Activated CD4-positive, CD25-positive, alpha-beta regulatory T cell treated with anti-CD3 and anti-CD28 coated beads, Interleukin-2, amount 50 U/mL, for 72 hours (primary cell): ENCODE measurements at regions not wholly inside any gene's neighbourhood (a gene's known extent, or its start where the extent isn't known, plus 50 kb on each side); places are given as distances from the start of the nearest gene placed in this dataset.

Experiments used
- DNase-seq: peaks from one replicate; pipeline ENCODE4 v3.0.0; 2021

DNA sequence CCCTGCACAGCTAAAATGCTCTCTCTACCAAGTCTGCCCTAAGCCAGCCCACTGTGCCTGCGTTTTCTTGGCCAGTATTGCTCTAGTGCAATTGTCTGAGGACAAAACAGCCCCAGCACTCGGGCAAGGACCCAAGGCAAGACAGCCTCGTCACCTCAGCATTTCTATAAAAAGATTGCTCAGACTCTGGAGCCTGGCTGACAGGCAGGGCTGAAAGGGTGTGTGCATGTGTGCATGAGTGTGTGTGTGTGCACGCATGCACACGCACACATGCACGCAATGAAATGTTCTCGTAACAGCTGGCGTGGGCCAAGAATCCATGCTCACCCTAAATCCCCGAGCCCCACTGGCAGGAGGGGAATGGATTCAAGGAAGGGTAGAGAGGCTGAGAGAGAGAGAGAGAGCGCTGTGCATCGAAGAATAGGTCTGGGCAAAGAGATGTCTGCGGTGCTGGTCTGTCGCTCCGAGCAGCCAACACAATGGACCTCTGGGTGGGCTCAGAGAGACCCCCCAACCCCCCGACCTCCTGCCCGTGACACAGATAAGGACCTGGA lies 579.2 kb downstream of the BCOR start:
- DNase-seq, result no peak

DNA sequence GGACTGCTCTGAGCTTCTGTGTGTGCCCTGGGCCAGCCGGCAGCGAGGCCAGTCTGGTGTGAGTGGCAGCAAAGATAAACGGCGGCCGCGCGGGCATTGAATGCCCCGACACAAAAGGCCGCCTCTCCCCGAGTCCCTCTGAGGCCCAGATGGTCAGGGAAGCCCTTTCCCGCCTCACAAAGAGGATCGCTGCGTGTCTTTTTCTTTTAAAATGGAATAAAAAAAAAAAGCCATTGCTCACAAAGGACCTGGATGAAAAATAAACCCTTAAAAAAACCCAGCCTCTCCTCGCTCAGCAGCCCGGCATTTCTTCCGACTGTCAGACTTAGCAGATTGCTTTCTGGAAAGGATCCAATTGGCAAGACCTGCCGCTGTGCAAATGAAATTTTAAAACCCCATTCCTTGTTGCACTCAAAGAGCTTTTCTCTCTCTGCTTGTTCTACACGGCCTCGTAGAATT lies 578.7 kb downstream of the BCOR start:
- no peak for DNase-seq

DNA sequence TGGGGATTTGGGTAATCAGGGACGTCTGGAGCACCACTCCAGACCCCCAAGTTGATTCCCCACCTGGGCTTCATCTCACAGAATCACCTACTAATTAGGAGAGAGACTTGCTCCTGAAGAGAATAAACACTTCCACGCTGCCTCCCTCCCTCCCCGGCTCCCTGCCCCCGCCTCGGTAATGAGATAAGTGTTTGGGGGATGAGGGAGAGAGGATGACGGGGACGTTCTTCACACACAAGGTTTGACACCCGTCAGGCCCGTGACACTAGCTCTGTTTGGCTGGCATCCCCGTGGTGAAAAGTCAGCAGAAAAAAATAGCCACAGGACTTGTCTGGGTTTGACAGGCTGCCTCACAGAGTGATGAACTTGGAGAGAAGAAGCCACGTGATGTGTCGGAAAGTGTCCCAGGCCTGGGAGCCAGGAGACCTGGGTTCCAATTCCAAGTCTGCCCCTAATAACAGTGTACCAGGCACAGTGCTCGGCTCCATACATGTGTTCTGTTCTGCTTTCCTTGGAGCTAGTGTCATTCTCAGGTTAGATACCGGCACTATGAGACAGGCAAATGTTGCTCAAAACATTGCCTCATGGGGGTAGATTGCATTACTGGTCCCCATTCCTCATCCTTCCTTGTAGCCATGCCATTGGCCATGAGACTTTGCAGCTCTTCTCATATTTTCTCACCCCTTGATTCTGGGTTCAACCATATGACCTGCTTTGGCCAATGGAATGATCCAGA lies 578.0 kb downstream of the BCOR start:
- DNase-seq, result no peak

DNA sequence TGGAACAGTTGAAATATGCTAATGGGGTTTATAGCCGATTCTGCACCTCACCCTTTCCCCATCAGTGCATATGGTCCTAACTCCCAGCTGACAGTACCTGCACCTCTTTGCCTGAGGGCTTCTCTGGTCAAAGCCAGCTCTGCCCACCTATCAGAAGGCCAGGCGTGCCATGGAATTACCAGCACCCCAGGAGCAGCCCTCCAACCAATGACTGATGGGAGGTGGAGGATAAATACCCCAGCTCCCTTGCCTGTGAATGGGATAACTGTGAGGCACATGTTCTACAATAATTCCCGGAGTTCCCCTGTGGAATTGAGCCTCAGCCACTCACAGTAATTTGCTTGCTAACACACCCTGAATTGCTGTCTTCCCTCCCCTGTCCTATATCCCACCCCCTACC lies 572.0 kb downstream of the BCOR start:
- DNase-seq, result no peak

DNA sequence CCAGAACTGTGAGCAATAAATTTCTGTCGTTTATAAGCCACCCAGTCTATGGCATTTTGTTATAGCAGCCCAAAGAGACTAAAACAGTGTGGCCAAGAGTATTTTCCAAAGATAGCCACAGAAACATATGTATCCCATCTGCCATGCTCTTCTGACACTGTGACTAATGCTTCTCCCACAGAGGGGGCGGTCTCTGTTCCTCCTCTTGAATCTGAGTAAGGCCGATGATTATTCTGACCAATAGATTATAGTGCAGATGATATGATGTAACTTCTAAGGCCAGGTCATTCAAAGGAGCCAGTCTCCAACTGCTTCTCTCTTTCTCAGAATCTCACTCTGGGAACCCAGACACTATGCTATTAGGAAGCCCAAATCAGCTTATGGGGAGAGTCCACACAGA lies 570.7 kb downstream of the BCOR start:
- DNase-seq, result no peak

DNA sequence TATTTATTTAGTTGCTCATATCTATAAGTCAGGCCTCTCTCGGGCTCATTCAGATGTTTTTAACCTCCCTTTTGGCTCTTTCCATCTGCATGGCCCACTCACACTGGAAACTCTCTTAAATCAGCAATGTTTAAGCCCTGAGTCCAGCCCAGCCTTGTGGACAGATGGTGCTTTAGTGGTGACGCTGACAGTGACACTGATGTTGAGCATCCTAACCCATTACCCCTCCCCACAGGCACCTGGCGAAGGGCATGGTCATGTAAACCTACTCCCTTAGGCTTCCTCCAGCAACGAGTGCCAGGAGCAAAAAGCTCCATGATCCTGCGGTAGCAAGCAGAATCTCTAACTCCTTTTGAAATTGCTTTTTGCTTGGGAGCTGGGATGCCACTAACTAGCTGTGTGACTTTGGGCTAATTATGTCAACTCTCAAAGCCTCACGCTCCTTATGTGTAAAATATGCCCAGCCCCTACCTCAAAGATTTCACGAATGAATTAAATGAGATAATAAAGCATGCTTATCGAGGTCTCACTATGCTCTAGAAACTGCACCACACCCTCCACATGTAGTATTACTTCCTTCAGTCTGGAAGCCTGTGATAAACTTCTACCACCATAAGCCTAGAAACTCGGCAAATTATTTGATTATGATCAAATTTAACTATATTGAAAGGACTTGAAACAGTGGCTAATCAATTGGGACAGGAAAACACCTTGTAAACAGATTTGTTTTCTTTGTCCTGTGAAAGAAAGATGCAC lies 569.4 kb downstream of the BCOR start:
- DNase-seq, result no peak

DNA sequence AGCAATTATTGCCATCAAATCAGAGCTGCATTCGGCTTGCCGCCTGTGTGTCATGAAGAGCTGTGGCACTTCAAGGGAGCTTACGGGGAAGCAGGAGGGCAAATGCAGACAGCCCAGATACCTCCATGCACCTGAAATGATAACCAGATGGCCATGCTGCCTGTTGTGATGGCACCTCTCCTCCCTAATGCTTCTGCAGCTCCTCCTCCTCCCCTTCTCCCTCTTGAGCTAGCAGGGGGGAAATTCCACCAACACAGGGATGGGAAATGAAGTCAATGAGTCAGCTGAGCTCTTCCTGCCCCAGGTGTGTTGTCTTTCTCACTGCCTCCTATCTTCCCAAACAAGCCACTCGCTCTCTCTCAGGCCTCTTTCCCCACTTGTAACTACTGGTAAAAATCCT lies 565.0 kb downstream of the BCOR start:
- DNase-seq, result no peak

DNA sequence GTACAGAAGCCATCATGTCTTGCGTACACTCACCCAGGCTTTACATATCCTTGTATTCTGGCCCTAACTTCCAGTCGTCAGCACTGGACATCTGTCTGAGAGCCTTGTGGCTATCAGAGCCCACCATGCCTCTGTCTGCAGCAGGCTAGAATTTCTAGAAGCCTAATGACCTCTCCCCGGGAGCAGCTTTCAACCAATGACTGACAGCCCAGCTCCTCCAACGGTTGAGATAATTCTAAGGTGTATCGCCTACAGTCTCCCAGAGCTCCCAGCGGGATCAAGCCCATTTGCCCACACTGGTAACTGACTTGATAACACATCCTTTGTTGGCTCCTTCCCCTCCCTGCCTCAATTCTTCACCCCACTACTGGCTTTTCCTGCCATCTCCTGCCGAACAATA lies 562.8 kb downstream of the BCOR start:
- no peak for DNase-seq

DNA sequence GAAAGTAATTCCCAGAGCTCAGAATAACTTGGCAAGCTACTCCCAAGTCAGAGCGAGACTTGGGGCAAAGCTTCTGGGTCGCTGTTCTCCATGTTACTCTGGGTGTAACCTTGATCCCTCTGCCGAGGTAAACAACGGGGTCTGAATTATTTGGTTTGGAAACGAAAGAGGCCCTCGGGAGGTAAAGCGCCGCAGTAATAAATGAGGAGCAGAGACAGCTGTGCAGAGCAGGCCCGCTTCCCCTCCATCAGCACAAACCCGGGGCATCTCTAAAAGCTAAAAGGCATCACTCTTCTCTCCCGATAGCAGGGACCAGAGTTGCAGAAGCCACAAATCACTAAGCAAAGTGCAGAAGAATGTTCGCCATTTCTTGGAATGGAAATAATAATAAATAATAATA lies 561.5 kb downstream of the BCOR start:
- DNase-seq, result no peak

DNA sequence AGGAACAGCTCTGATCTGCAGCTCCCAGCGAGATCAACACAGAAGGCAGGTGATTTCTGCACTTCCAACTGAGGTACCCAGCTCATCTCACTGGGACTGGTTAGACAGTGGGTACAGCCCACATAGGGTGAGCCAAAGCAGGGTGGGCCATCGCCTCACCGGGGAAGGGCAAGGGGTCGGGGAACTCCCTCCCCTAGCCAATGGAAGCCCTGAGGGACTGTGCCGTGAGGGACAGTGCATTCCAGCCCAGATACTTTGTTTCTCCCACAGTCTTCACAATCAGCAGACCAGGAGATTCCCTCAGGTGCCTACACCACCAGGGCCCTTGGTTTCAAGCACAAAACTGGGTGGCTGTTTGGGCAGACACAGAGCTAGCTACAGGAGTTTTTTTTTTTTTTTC lies 555.9 kb downstream of the BCOR start:
- DNase-seq, result no peak

DNA sequence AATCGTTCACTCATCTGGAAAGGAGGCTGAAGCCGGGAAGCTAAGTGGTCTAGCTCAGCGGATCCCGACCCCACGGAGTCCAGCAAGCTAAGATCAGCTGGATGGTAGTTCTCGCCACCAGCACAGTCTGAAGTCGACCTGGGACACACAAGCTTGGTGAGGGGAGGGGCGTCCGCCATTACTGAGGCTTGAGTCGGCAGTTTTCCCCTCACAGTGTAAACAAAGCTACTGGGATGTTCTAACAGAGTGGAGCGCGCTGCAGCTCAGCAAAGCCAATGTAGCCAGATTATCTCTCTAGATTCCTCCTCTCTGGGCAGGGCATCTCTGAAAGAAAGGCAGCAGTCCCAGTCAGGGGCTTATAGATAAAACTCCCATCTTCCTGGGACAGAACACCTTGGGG lies 555.4 kb downstream of the BCOR start:
- no peak for DNase-seq

DNA sequence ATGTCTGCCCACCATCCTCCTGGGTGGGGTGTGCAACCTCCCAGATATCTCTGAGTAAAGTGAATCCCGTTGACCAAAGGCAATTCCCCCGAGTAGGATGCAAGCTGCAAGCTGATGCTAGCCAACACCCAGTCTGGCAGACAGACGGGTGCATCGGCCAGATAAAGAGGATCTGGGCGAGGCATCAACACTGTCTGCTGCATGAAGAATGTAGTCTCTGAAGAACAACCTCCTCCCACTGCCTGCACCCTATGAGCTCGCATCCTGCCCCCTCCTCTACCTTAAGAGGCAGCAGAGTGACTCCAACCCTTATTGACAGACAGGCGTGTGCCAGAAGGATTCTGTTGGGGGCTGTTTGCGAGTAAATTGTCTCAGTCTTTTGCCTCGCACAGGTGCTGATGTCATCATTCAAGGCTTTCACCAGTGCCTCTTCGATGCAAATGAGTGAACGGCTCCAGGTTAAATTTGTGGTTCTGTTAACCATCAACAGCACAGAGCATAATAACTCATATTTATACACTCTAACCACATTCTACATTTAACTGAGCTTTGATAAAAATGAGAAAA lies 546.9 kb downstream of the BCOR start:
- DNase-seq, result no peak

DNA sequence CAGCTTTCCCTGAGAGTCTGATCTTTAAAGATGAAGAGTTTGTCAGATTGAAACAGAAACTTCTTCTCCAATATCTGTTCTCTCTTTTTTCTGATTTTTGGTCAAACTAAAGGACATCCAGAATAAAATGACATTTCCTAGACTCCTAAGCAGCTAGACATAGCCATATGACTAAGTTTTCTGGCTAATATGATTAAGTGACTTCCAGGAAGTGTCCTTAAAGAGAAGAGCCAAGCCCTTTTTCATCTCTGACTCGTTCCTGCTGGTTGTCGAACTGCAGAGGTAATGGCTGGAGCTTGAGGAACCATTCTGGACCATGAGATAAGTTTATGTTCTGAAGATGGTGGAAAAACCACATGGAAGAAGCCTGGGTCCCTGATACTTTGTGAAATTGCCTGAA lies 546.0 kb downstream of the BCOR start:
- DNase-seq, result no peak

DNA sequence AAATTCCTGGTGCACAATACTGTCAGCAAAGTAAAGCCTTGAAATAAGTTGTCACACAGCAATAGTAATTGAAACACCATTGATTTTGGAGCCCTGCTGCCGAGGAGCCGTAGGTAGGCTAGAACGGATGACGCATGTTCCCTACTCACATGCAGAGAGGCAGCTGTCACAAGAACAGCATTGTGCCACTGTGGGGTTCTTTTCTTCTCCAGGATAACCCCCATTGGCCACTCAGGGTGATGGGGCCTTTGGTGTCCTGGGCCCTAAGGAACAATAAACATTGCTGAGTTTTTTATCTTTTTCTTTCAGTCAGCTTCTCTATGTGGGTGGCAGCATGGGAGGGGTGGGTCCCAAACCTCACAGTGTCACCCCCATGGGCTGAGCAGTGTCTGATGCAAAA lies 542.3 kb downstream of the BCOR start:
- DNase-seq, result no peak

DNA sequence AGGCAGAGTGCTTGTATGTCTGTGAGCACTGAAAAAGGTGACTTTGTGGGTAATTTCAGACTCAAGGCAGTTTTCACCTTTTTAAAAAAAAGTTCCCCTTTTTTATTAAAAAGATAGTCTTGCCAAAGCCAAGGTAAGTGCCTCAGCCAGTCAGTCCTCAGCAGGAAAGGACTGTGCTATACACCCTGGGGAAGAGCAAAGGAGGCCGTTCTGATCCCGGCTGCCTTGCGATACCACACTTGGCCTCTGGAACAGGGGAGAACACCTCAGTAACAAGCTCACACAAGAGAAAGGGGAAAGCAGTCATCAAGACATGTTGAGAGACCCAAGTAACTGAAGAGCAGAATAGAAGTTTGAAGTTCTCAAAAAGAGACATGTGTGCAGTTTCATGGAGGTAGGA lies 541.7 kb downstream of the BCOR start:
- DNase-seq, result no peak

DNA sequence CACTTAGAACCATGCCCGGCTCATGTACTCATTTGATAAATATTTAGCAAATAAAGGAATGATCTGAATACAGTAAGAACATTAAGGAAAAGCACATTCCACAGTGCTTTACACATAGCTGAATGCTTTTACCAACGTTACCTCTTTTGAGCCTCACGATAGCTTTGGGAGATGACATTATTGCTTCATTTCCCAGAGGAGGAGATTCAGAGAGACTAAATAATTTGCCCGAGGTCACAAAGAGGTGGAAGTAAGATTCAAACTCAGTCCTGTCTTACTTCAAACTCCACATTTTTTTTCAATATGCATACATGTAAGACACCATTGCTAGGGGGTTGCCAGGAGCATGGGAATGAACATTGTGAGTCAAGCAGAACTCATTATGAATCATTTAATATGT lies 538.5 kb downstream of the BCOR start:
- no peak for DNase-seq

DNA sequence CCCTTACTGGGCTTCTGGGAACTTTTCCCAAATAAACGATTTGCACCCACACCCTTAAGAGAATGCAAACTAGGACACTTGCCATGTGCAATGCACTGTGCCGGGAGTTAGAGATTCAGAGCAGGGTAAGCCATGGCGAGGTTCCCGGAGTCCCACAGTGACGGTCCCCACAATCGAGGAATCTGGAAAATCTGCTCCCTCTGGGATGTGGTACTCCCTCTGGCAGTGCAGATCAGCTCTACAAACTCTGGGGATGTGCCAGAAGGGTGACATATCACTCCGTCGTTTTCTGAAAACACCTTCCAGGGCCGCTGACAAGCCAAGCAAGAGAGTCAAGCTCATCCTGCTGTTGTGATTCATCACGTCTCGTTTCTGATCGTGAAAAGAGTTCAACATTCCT lies 537.5 kb downstream of the BCOR start:
- DNase-seq, result no peak

DNA sequence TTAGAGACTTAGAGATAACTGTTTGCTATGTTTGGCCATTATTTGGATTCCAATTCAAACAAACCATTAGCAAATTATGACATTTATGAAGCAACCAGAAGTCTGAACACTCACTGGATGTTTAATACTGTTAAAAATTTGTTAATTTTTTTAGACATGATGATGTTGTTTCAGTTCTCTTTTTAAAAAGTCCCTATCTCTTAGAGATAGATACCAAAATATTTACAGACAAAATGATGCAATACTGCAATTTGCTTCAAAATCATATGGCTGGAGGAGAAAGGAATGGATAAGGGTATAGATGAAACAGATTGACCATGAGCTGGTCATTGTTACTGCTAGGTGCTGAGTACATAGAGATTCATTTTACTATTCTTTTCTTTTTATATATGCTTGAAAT lies 534.6 kb downstream of the BCOR start:
- no peak for DNase-seq

DNA sequence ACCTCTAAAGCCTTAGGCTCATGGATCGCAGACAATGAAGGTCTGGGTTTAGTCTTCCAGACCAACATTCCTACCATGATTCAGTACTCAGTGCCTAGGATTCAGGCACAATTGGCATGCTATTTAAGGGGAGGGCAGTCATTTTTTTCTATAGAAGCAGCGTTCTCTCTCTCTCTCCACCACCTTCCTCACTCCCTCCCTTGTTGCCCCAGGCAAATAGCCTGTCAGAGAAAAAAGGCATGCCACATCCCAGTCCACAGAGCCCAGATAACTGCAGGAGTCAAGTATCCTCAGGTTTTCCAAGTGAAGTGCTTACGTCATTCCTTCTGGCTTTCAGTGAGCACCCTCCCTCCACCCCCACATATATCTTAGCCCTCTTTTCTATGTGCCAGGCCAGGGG lies 533.0 kb downstream of the BCOR start:
- DNase-seq, result no peak

DNA sequence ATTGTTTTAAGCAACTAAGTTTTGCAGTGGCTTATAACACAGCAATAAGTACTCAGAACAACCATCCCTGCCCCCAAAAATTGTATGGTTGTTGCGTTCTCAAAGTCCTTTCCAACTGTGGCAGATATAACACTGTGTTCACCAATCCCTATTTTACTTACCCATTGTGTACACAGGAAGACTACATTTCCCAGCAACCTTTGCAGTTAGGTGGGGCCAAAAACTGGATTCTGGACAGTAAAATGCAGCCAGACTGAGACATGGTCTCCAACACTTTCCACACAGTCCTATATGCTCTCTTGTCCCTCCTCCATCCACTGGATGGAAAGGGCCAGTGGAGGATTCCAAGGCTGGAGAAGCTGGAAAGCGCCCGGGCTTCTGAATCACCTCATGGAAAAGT lies 523.6 kb downstream of the BCOR start:
- no peak for DNase-seq

DNA sequence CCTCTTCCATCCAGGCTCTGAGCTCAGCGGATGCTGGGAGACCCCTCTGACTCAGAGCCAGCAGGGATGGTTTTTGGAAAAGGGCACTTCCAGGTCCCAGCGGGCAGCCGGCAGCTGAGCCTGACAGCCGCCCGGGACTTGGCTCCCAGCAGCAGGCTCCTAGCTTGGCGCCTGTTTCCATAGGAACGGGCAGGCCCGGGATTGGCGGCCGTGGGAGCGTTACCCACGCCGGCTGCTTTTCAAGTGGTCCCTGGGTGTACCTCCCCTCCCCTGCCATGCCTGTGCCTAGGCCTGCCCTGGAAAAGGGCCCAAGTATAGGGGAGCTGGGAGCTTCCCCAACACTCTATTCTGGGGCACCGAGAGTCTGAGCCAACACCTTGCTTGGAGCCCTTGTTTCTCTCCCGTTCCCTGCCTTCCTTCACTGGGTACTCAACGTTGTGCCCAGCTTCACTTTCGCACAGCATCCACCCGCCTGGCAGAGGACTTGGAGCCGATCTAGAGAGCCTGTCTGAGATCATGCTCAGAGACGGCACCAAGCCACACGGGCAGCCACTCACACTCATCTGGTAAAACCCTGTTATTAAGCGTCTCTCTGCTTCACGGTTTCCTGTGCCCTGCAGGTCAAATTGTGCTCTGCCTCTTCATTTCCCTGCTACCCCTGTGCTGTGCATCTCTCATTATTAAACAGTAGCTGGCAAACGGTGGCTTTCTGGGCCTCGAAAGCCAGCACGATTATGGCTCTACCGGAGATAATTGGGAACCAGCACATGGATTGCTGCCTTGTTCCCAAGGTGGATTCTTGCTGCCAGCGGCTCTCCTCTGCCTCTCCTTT lies 521.5 kb downstream of the BCOR start:
- DNase-seq, result no peak

DNA sequence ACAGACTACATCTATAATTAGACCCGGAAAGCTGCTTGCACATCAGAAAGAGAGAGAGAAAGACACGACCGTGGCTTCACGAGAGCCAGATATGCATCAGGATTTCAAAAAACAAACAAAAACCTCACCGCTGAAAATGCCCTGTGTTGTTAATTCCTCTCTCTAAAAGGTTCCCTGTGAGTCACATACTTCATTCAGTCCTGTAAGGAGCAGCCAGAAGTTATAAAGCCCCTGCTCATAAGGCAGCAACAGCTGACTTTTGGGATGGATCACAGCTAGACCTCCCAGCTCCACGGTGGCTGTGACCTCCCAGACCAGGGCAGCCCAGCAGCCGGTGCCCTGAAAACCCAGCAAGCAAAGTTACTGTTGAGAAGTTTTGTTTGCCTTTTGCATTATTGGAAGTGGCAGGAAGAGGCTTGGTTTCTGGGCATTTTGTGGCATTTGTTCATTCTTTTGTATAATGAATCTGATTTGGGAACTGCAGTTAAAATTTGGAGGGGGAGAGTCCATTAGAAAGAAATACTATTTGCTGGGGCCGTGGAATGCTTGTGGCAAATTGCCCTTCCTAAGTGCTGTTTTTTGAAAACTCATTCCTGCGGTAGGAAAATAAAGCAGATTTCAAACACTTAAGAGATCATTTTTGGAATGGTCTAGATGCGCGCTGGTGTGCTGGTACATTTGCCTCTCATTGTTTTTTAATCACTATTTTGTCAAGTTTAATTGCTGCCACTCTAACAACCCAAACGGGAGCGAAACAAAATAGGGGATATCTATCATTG lies 520.4 kb downstream of the BCOR start:
- DNase-seq, result no peak
